Neuron (in vitro differentiated cells): ENCODE measurements at regions not wholly inside any gene's neighbourhood (a gene's known extent, or its start where the extent isn't known, plus 50 kb on each side); places are given as distances from the start of the nearest gene placed in this dataset.
"Not testable (repeated sequence)": the region's sequence is repeated elsewhere in the genome, so short reads cannot be mapped to it uniquely, and the experiment has no call there.

ENCODE experiments used
- H2AFZ ChIP-seq: one replicate; pipeline ENCODE4 v1.6.1; 2013; ENCODE audit warnings: low read depth, mild to moderate bottlenecking, inconsistent platforms, low read length, moderate library complexity
- H3K27me3 ChIP-seq: one replicate; pipeline ENCODE4 v1.6.1; 2013; ENCODE audit warnings: low read length; ENCODE audit not compliant: insufficient read depth
- H3K36me3 ChIP-seq: one replicate; pipeline ENCODE4 v1.6.1; 2013; ENCODE audit warnings: low read length; ENCODE audit not compliant: insufficient read depth
- H3K4me1 ChIP-seq: one replicate; pipeline ENCODE4 v1.6.1; 2013; ENCODE audit warnings: low read length; ENCODE audit not compliant: insufficient read depth
- H3K4me3 ChIP-seq: 2 replicates; pipeline ENCODE4 v1.5.1; 2013; ENCODE audit warnings: mild to moderate bottlenecking, low read length, moderate library complexity
- H3K9me3 ChIP-seq: one replicate; pipeline ENCODE4 v1.6.1; 2013; ENCODE audit warnings: low read length

DNA sequence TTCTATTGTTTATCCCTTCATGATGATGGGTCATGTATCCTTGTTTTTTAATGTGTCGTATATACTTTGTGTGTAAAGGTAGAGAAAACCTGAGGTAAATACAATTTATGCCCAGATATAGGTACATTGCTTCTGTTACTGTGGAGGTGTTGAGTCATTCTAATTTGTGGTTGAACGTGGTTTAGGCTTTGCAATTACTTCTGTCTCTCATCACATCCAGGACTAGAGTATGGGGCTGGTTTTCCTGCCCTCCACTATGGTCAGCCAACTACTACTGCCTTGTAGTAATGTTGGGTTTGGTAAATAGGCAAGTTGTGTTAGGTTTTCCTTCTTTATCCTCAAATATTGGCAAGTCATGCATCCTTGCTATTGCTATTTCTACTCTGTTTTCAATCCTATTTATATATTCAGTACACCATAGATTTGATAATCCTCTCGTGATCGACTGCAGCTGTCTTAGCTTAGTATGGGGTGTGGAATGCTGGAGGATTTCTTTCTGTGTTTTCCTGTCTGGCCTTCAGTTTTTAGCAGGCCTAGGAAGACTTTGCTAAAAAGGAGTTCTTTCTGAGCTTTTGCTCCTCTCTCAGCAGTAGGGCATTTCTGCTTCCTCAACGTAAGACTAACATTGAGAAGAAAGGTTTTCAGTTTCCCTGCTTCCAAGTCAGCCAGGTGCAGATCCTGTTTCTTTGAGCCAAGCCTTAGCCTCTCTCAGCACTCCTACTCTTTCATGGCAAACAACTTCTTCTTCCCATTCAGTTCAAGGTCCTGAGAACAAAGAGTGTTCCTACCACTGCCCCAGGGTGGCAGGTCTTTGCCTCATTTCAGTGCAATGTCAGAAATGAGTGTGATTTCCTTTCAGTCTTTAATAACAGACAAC lies 844.4 kb upstream of the CDH18 start:
- Histone ChIP-seq H3K9me3 (no peaks in the 10 kb centered on the region), H2AFZ (no peak overlapping the region), H3K36me3 (no peaks in the 10 kb centered on the region), H3K4me3 (no peak overlapping the region), H3K27me3 (no peaks in the 10 kb centered on the region), H3K4me1 (no peaks in the 10 kb centered on the region)

DNA sequence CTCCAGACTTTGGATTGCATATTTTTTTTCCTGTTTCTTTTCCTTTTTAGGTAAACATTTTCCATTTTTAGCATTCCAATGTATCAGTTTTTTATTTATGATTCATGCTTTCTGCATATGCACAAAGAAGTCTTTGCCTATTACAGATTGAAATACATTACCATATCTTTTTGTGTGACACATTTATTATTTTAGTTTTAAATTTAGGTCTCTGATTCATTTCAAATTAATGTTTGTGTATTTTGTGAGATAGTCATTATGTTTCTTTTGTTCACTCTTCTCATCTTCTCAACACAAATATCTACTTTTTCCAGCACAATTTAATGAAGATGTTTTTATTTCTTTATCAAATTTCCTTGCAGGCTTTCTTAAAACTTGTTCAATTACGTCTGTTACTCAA lies 838.0 kb upstream of the CDH18 start:
- not testable (repeated sequence) for H3K9me3 ChIP-seq, H3K36me3 ChIP-seq, H3K4me3 ChIP-seq, H2AFZ ChIP-seq, H3K27me3 ChIP-seq, H3K4me1 ChIP-seq

DNA sequence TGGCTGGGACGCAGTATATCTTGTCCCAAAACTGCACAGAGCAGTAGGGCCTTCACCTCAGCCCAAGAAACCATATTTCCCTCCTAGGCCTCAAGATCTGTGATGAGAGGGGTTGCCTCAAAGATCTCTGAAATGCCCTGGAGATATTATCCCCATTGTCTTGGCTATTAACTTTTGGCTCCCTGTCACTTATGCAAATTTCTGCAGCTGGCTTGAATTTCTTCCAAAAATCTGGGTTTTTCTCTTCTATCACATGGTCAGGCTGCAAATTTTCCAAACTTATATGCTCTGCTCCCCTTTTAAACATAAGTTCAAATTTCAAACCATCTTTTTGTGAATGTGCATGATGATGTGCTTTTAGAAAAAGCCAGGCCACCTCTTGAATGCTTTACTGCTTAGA lies 809.2 kb upstream of the CDH18 start:
- H3K4me3 ChIP-seq, H3K36me3 ChIP-seq, H3K9me3 ChIP-seq, H3K4me1 ChIP-seq, H3K27me3 ChIP-seq, H2AFZ ChIP-seq: not testable (repeated sequence)

DNA sequence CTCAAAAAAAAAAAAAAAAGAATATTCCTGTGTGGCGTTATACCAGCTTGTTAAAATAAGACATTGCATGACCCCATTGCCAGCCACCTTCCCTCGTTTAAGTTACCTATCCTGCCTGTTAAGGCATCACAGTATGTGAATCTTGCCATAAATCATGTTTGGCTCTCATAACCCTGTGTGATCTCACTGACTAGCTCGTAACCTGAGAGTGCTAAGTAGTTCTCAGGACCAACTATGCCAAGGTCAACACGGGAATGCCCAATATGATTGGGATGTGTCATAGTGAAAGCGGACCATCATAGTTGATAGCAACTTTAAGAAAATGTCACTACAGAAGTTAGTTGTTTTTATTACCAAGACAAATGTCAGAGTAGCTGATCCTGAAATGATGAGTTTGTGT lies 796.8 kb upstream of the CDH18 start:
- H3K4me3 ChIP-seq, H3K27me3 ChIP-seq, H3K4me1 ChIP-seq, H3K9me3 ChIP-seq, H2AFZ ChIP-seq, H3K36me3 ChIP-seq: not testable (repeated sequence)

DNA sequence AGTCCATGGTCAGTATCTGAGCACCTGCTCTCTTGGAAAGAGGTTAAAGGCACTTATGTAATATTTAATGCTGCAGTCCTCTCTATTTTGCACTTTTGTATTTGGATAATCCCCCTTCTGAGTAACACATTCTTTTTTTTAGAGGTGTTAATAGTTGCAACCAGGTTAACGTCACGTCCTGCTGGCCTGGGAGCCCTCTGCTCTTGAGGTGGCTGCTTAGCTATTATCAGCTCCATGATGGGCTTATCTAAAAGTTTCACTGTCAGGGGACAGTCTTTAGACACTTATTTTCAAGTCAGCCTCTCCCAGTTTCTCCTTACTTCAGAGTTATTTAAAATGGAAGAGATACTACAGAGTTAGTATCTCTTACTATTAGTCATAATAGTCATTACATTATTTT lies 795.5 kb upstream of the CDH18 start:
- not testable (repeated sequence) for H3K36me3 ChIP-seq, H3K4me1 ChIP-seq, H2AFZ ChIP-seq, H3K27me3 ChIP-seq, H3K9me3 ChIP-seq, H3K4me3 ChIP-seq

DNA sequence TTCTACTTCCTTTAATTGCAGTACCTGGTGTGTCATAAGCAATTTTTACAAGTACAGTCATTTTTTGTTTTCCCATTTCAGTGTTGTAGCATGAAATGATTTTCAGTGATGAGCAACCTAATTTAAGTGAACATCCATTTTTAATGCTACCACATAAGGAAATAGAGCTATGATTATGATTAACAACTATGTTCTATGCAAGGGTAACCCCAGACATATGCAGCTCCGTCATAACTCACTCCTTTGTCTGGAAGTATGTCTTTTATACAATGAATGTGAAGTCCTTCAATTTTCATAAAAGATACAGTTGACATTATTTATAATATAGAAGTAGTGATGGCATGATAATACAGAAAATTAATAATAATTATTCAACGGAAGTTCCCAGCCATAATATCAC lies 783.3 kb upstream of the CDH18 start:
- not testable (repeated sequence) for H3K4me1 ChIP-seq, H3K27me3 ChIP-seq, H3K9me3 ChIP-seq, H2AFZ ChIP-seq, H3K4me3 ChIP-seq, H3K36me3 ChIP-seq

DNA sequence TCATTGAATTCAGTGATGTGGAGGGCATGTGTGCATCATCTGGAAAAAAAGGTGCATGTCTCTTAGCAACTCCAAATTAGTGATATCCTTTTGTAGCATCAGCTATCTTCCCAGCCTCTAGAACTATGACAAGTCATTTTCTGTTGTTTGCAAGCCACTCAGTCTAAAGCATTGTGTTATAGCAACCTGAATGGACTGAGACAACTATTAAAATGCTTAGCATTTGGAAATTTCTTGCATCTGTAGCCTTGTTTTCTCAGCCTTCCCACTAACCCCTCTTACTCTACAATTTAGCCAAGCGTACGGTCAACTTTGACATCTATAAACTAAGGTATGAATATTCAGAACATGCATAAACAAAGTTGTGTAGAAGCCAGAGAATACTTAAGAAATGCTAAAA lies 777.1 kb upstream of the CDH18 start:
- H2AFZ ChIP-seq, H3K36me3 ChIP-seq, H3K4me1 ChIP-seq, H3K9me3 ChIP-seq, H3K4me3 ChIP-seq, H3K27me3 ChIP-seq: not testable (repeated sequence)

DNA sequence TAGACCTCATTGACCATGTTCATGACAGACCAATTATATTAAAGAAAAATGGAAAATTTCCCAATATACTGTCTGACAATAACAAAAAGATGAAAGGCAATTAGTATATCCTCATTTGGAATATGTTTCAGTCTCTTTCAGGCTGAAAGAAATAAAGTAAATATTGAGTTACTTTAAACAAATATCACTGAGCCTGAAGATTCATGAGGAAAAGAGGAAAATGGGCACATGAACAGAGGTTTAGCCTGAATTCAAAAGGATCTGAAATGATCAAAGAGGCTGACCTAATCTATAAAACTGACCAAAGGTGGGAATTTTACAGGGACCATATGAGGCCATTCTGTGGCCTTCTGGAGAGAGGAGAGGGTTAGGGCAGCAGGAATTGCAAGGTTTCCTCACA lies 771.5 kb upstream of the CDH18 start:
- not testable (repeated sequence) for H3K36me3 ChIP-seq, H3K9me3 ChIP-seq, H3K4me1 ChIP-seq, H2AFZ ChIP-seq, H3K27me3 ChIP-seq, H3K4me3 ChIP-seq

DNA sequence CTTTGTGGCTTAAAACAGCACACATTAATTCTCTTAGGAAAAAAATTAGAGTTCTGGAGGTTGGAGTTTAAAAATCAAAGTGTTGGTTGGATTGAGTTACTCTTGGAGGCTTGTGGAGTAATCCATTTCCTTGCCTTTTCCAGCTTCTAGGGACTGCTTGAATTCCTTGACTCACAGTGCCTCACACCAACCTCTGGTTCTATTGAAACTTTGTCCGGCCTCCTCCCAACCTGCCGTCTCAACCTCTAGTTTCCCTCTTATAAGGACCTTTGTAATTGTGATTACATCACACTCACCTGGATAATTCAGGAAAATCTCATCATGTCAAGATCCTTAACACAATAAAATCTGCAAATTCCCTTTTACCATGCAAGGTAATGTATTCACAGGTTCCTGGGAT lies 764.2 kb upstream of the CDH18 start:
- not testable (repeated sequence) for H3K4me1 ChIP-seq, H2AFZ ChIP-seq, H3K9me3 ChIP-seq, H3K27me3 ChIP-seq, H3K36me3 ChIP-seq, H3K4me3 ChIP-seq

DNA sequence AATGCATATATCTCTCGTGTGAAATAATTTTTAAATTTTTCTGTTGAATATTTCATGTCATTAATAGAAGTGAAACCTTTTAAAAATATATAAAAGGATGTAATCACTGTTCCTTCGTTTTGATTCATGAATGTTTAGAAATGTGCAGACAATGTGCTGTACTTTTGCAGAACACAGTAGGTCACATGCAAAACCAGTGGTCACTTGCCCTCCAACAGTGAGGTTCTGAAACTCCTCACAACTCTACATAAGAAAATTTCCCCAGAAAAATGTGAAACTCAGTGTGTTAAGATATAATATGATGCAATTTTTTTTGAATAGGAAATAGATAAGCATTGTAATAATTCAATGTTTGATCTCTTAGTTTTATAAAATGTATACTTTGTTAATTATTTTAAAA lies 747.7 kb upstream of the CDH18 start:
- H3K9me3 ChIP-seq, H3K4me1 ChIP-seq, H3K27me3 ChIP-seq, H2AFZ ChIP-seq, H3K36me3 ChIP-seq, H3K4me3 ChIP-seq: not testable (repeated sequence)

DNA sequence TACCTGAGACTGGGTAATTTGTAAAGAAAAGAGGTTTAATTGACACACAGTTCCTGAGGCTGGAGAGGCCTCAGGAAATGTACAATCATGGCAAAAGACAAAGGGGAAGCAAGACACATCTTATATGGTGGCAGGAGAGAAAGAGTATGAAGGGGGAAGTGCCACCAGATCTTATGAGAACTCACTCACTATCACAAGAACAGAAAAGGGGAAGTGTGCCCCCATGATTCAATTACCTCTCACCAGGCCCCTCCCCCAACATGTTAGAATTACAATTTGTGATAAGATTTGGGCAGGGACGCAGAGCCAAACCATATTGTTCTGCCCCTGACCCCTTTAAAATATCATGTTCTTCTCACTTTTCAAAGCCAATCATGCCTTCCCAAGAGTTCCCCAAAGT lies 744.2 kb upstream of the CDH18 start:
- not testable (repeated sequence) for H3K27me3 ChIP-seq, H2AFZ ChIP-seq, H3K4me1 ChIP-seq, H3K9me3 ChIP-seq, H3K4me3 ChIP-seq, H3K36me3 ChIP-seq

DNA sequence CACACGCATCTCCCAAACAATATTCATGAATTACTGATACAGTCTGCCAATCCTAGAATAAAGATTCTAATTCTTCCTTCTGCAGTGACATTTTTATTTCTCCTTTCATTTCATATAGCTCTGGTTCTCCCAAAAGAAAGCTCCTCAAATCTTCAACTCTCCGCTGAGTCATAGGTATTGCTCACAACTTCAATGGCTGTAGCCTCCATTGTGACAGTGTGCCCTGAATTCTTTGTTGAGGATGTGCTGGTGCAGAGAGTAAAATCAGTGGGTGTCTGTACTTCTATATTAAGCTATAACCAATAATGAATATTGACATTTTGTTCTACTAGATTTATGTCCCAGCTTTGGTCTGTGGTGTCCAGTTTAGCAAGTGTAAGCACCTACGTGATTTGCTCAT lies 733.3 kb upstream of the CDH18 start:
- not testable (repeated sequence) for H3K27me3 ChIP-seq, H3K9me3 ChIP-seq, H3K4me3 ChIP-seq, H3K36me3 ChIP-seq, H3K4me1 ChIP-seq, H2AFZ ChIP-seq

DNA sequence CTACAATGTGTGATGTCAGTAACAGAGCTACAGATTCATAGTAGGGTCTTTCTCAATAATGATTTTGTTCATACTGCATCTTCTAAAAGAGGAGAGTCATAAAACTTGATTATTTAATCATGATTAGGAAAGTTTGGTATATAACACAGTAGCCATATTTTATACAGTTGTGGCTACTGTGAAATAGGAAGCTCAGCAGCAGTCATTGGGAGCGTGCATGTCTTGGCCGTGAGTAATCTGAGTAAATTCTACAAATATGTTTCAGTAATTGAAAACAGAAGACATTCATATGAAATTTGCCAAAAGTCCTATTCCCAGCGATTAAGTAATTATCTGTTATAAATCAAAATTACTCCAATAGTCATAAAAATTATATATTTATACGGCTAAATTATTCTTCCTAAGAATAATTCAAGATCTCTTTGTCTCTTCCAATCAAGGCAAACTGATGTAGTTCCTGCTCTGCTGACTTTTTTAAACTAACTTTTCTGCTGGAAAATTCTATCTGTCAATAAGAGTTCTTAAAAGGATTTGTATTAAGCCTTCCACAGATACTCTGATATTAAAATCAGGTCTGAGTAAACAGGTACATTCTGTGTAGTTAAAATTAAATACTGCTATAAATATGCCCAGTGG lies 723.6 kb upstream of the CDH18 start:
- H3K4me3 ChIP-seq, H3K9me3 ChIP-seq, H2AFZ ChIP-seq, H3K36me3 ChIP-seq, H3K4me1 ChIP-seq, H3K27me3 ChIP-seq: not testable (repeated sequence)

DNA sequence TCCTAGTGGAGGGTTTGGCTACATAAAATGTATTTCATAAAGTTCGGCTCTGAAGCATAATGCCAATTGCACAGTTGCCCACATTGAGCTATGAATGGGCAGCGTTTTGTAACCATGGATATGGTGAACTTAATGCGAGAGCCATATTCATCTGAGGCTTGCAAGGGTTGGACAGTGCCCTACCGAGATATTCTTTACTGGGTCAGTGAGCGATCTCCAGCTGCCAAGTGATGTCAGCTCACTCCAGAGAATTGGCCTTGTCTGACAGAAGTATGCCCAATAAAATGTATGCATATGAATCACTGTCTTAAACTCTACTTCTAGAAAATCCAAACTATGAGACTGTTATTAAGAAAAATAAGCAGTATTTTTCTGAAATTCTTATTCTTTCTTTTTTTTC lies 719.6 kb upstream of the CDH18 start:
- not testable (repeated sequence) for H3K36me3 ChIP-seq, H3K4me1 ChIP-seq, H3K4me3 ChIP-seq, H3K9me3 ChIP-seq, H2AFZ ChIP-seq, H3K27me3 ChIP-seq
